ENCODE measurements at regions not wholly inside any gene's neighbourhood (a gene's known extent, or its start where the extent isn't known, plus 50 kb on each side); places are given as distances from the start of the nearest gene placed in this dataset.

DNA sequence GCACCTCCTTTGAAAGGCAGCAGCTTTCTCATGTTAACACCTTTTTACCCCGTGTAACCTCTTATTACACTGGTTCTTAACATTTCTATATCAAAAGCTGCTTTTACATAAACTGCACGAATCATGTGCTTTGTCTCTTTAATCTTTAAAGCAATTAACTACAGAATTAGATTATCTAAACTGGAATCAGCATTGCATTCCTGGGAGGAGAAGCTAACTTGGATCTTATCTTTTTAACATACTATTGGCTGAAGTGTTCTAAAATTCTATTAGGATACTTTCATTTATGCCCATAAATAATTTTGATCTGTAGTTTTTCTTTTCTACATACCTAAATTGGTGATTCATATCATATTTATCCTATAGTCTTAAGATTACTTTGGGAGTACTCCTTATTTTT lies 428.4 kb upstream of the IGFBP3 start:
- Histone ChIP-seq H3K9ac (ENCODE audit: low read length) (no peak overlapping the region), H3K27me3 (ENCODE audit: insufficient read depth, low read length) (no peaks in the 10 kb centered on the region), H3K4me3 (ENCODE audit: insufficient read depth, low read depth, low read length) (no peak overlapping the region), H4K20me1 (ENCODE audit: insufficient read depth, low read length) (no peaks in the 10 kb centered on the region), H3K9me3 (ENCODE audit: insufficient read depth, low read depth, low read length) (no peaks in the 10 kb centered on the region), H3K36me3 (ENCODE audit: insufficient read depth, low read length) (no peaks in the 10 kb centered on the region), H2AFZ (ENCODE audit: low read depth, low read length) (no peak overlapping the region), H3K27ac (ENCODE audit: low read depth, low read length) (no peak overlapping the region), H3K79me2 (ENCODE audit: insufficient read depth, low read length) (no peaks in the 10 kb centered on the region), H3K4me2 (ENCODE audit: low read length) (no peak overlapping the region), H3K4me1 (ENCODE audit: insufficient read depth, low read length) (no peaks in the 10 kb centered on the region)
- FAIRE-seq (no peak), DNase-seq (ENCODE audit: low read depth) (no peak)
- Mint-ChIP-seq H3K36me3 (ENCODE audit: low read depth, unreplicated experiment) (no peaks in the 10 kb centered on the region), H3K27me3 (ENCODE audit: low read depth, unreplicated experiment) (no peaks in the 10 kb centered on the region), H3K4me3 (ENCODE audit: unreplicated experiment) (no peak overlapping the region), H3K27ac (ENCODE audit: unreplicated experiment) (no peak overlapping the region), H3K9me3 (ENCODE audit: unreplicated experiment) (no peaks in the 10 kb centered on the region), H3K4me1 (ENCODE audit: low read depth, unreplicated experiment) (peaks cover 30% of the 10 kb centered on the region)
- TF ChIP-seq EZH2 (IDR thresholded peaks at IDR 0.05; ENCODE audit: insufficient read depth, low read length) = no peak
- TF ChIP-seq, protein P1, sequence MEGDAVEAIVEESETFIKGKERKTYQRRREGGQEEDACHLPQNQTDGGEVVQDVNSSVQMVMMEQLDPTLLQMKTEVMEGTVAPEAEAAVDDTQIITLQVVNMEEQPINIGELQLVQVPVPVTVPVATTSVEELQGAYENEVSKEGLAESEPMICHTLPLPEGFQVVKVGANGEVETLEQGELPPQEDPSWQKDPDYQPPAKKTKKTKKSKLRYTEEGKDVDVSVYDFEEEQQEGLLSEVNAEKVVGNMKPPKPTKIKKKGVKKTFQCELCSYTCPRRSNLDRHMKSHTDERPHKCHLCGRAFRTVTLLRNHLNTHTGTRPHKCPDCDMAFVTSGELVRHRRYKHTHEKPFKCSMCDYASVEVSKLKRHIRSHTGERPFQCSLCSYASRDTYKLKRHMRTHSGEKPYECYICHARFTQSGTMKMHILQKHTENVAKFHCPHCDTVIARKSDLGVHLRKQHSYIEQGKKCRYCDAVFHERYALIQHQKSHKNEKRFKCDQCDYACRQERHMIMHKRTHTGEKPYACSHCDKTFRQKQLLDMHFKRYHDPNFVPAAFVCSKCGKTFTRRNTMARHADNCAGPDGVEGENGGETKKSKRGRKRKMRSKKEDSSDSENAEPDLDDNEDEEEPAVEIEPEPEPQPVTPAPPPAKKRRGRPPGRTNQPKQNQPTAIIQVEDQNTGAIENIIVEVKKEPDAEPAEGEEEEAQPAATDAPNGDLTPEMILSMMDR (IDR thresholded peaks at IDR 0.05; ENCODE audit: insufficient read depth, low read depth, low read length) = no peak

DNA sequence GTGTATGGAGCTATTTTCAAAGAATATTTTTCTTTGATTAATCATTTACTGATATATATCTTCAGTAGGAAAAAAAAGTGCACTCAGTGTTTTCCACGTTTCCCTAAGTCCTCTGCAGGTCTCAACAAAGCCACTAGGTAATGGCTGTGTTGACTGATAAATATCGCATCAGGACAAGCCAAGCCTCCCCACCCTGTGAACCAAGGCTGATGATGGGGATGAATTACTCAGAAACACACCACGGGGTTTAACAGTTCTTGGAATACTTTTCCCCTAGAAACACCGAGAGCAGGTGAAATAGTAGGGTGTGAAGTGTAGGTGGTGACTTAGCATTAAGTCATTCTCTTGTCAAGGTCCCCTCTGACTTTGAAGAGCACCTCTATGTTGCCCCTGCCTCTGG lies 423.5 kb upstream of the IGFBP3 start:
- DNase-seq (ENCODE audit: low read depth) = no peak
- Histone ChIP-seq H3K9me3 (ENCODE audit: insufficient read depth, low read depth, low read length) (no peaks in the 10 kb centered on the region), H3K36me3 (ENCODE audit: insufficient read depth, low read length) (no peaks in the 10 kb centered on the region), H3K79me2 (ENCODE audit: insufficient read depth, low read length) (no peaks in the 10 kb centered on the region), H3K4me3 (ENCODE audit: insufficient read depth, low read depth, low read length) (no peak overlapping the region), H3K4me1 (ENCODE audit: insufficient read depth, low read length) (no peaks in the 10 kb centered on the region), H2AFZ (ENCODE audit: low read depth, low read length) (no peak overlapping the region), H3K9ac (ENCODE audit: low read length) (no peak overlapping the region), H3K27ac (ENCODE audit: low read depth, low read length) (no peak overlapping the region), H4K20me1 (ENCODE audit: insufficient read depth, low read length) (no peaks in the 10 kb centered on the region), H3K27me3 (ENCODE audit: insufficient read depth, low read length) (no peaks in the 10 kb centered on the region), H3K4me2 (ENCODE audit: low read length) (no peak overlapping the region)
- H3K4me1 Mint-ChIP-seq (ENCODE audit: low read depth, unreplicated experiment) = peaks cover 8% of the 10 kb centered on the region
- TF ChIP-seq, protein P1 (IDR thresholded peaks at IDR 0.05; ENCODE audit: insufficient read depth, low read depth, low read length) = no peak
- TF ChIP-seq EZH2 (IDR thresholded peaks at IDR 0.05; ENCODE audit: insufficient read depth, low read length) = no peak
- FAIRE-seq = no peak
- H3K27ac Mint-ChIP-seq (ENCODE audit: unreplicated experiment) = no peak overlapping the region
- H3K4me3 Mint-ChIP-seq (ENCODE audit: unreplicated experiment) = no peak overlapping the region
- peaks cover 2% of the 10 kb centered on the region for H3K27me3 Mint-ChIP-seq (ENCODE audit: low read depth, unreplicated experiment)
- peaks cover 4% of the 10 kb centered on the region for H3K9me3 Mint-ChIP-seq (ENCODE audit: unreplicated experiment)
- no peaks in the 10 kb centered on the region for H3K36me3 Mint-ChIP-seq (ENCODE audit: low read depth, unreplicated experiment)

DNA sequence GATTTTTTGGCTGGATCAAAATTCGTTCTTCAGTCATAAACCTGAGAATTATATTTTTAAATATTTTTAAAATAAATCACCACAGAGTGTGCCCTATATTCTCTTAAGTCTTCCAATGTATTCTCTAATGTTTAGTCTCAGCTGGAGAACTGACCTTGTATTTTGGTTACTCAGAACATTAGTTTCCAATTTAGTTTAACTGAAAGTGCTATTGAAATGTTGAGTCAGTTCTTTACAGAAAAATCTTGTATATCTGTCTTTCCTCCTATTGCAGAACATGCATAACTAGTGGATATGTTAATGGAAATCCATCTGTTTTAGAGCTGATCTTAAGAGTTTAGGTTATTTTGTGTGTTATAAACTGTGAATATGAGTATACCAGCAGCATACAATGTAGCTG lies 422.7 kb upstream of the IGFBP3 start:
- FAIRE-seq (no peak), DNase-seq (ENCODE audit: low read depth) (no peak)
- Histone ChIP-seq H3K4me2 (ENCODE audit: low read length) (no peak overlapping the region), H3K9me3 (ENCODE audit: insufficient read depth, low read depth, low read length) (no peaks in the 10 kb centered on the region), H3K4me1 (ENCODE audit: insufficient read depth, low read length) (no peaks in the 10 kb centered on the region), H3K79me2 (ENCODE audit: insufficient read depth, low read length) (no peaks in the 10 kb centered on the region), H3K36me3 (ENCODE audit: insufficient read depth, low read length) (no peaks in the 10 kb centered on the region), H3K27ac (ENCODE audit: low read depth, low read length) (no peak overlapping the region), H2AFZ (ENCODE audit: low read depth, low read length) (no peak overlapping the region), H3K9ac (ENCODE audit: low read length) (no peak overlapping the region), H3K27me3 (ENCODE audit: insufficient read depth, low read length) (no peaks in the 10 kb centered on the region), H4K20me1 (ENCODE audit: insufficient read depth, low read length) (no peaks in the 10 kb centered on the region), H3K4me3 (ENCODE audit: insufficient read depth, low read depth, low read length) (no peak overlapping the region)
- no peak overlapping the region for H3K27ac Mint-ChIP-seq (ENCODE audit: unreplicated experiment)
- H3K4me1 Mint-ChIP-seq (ENCODE audit: low read depth, unreplicated experiment) = peaks cover 5% of the 10 kb centered on the region
- TF ChIP-seq, protein P1 (IDR thresholded peaks at IDR 0.05; ENCODE audit: insufficient read depth, low read depth, low read length) = no peak
- TF ChIP-seq EZH2 (IDR thresholded peaks at IDR 0.05; ENCODE audit: insufficient read depth, low read length) = no peak
- H3K9me3 Mint-ChIP-seq (ENCODE audit: unreplicated experiment) = peaks cover 4% of the 10 kb centered on the region
- peaks cover 2% of the 10 kb centered on the region for H3K27me3 Mint-ChIP-seq (ENCODE audit: low read depth, unreplicated experiment)
- no peaks in the 10 kb centered on the region for H3K36me3 Mint-ChIP-seq (ENCODE audit: low read depth, unreplicated experiment)
- no peak overlapping the region for H3K4me3 Mint-ChIP-seq (ENCODE audit: unreplicated experiment)
